ENCODE measurements at regions not wholly inside any gene's neighbourhood (a gene's known extent, or its start where the extent isn't known, plus 50 kb on each side); places are given as distances from the start of the nearest gene placed in this dataset.

- Histone ChIP-seq H2AFZ (ENCODE audit: low read depth, low read length) (no peak overlapping the region), H3K4me2 (ENCODE audit: low read length) (no peak overlapping the region), H3K79me2 (replicated peaks; ENCODE audit: insufficient read depth, low read length) (no peaks in the 10 kb centered on the region)
Measured at GRCh38 chr20:22717466-22717865, 133.1 kb upstream of the FOXA2 start.

DNA sequence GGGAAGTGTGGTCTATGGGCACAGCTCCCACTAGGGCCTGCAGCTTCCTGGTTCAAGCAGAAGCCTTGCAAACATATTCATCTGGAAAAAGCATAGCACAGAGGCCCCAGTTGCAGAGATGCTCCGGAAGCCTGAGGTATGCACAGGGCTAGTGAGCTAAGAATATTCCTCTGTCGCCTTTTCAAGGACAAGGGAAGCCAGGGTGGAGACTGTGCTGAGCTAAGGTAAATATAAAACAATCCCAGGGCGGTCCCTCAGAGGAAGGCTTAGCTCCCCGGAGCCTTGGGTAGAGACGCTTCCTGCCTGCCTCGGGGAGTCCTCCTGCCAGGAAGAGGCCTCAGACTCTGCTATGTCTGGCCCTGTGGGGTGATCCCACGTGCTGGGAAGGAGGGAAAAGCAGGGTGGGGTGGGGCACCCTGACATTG, 134.8 kb upstream of the FOXA2 start:
- Histone ChIP-seq H4K20me1 (ENCODE audit: insufficient read depth) (no peaks in the 10 kb centered on the region), H3K27ac (ENCODE audit: low read length) (no peak overlapping the region), H3F3A (ENCODE audit: insufficient read depth, low read length, poor library complexity, severe bottlenecking) (no peaks in the 10 kb centered on the region), H3K9ac (ENCODE audit: low read length) (no peak overlapping the region), H2AFZ (ENCODE audit: low read depth, low read length) (no peak overlapping the region), H3K4me3 (ENCODE audit: low read length) (no peak overlapping the region), H3K79me2 (replicated peaks; ENCODE audit: insufficient read depth, low read length) (no peaks in the 10 kb centered on the region), H3K4me2 (ENCODE audit: low read length) (no peak overlapping the region), H3K9me2 (ENCODE audit: insufficient read depth, low read length) (no peaks in the 10 kb centered on the region), H3K9me3 (ENCODE audit: low read length) (no peaks in the 10 kb centered on the region), H3K27me3 (ENCODE audit: insufficient read depth, low read depth, low read length) (no peaks in the 10 kb centered on the region), H3K36me3 (ENCODE audit: insufficient read depth, low read length) (no peaks in the 10 kb centered on the region)
- TF ChIP-seq EZH2 (IDR thresholded peaks at IDR 0.05; ENCODE audit: borderline replicate concordance, insufficient read depth, low read length, poor library complexity, severe bottlenecking) (no peak), SMC3 (conservative IDR thresholded peaks at IDR 0.05; ENCODE audit: poor library complexity) (no peak), TAF1 (IDR thresholded peaks at IDR 0.05; ENCODE audit: low read depth) (no peak), MXI1 (conservative IDR thresholded peaks at IDR 0.05; ENCODE audit: poor library complexity, severe bottlenecking) (no peak), EP300 (conservative IDR thresholded peaks at IDR 0.05; ENCODE audit: poor library complexity, severe bottlenecking) (no peak), RAD21 (conservative IDR thresholded peaks at IDR 0.05) (no peak), POLR2AphosphoS5 (IDR thresholded peaks at IDR 0.05) (no peak)
- TF ChIP-seq, protein P1, sequence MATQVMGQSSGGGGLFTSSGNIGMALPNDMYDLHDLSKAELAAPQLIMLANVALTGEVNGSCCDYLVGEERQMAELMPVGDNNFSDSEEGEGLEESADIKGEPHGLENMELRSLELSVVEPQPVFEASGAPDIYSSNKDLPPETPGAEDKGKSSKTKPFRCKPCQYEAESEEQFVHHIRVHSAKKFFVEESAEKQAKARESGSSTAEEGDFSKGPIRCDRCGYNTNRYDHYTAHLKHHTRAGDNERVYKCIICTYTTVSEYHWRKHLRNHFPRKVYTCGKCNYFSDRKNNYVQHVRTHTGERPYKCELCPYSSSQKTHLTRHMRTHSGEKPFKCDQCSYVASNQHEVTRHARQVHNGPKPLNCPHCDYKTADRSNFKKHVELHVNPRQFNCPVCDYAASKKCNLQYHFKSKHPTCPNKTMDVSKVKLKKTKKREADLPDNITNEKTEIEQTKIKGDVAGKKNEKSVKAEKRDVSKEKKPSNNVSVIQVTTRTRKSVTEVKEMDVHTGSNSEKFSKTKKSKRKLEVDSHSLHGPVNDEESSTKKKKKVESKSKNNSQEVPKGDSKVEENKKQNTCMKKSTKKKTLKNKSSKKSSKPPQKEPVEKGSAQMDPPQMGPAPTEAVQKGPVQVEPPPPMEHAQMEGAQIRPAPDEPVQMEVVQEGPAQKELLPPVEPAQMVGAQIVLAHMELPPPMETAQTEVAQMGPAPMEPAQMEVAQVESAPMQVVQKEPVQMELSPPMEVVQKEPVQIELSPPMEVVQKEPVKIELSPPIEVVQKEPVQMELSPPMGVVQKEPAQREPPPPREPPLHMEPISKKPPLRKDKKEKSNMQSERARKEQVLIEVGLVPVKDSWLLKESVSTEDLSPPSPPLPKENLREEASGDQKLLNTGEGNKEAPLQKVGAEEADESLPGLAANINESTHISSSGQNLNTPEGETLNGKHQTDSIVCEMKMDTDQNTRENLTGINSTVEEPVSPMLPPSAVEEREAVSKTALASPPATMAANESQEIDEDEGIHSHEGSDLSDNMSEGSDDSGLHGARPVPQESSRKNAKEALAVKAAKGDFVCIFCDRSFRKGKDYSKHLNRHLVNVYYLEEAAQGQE (IDR thresholded peaks at IDR 0.05; ENCODE audit: borderline replicate concordance) = no peak
- TF ChIP-seq, protein P2, sequence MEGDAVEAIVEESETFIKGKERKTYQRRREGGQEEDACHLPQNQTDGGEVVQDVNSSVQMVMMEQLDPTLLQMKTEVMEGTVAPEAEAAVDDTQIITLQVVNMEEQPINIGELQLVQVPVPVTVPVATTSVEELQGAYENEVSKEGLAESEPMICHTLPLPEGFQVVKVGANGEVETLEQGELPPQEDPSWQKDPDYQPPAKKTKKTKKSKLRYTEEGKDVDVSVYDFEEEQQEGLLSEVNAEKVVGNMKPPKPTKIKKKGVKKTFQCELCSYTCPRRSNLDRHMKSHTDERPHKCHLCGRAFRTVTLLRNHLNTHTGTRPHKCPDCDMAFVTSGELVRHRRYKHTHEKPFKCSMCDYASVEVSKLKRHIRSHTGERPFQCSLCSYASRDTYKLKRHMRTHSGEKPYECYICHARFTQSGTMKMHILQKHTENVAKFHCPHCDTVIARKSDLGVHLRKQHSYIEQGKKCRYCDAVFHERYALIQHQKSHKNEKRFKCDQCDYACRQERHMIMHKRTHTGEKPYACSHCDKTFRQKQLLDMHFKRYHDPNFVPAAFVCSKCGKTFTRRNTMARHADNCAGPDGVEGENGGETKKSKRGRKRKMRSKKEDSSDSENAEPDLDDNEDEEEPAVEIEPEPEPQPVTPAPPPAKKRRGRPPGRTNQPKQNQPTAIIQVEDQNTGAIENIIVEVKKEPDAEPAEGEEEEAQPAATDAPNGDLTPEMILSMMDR (IDR thresholded peaks at IDR 0.05; ENCODE audit: poor library complexity, severe bottlenecking) = no peak

More at GRCh38 chr20:22717466-22717865, 133.1 kb upstream of the FOXA2 start:
- Histone ChIP-seq H3K36me3 (ENCODE audit: insufficient read depth, low read length) (no peaks in the 10 kb centered on the region), H4K20me1 (ENCODE audit: insufficient read depth) (no peaks in the 10 kb centered on the region), H3K9me2 (ENCODE audit: insufficient read depth, low read length) (no peaks in the 10 kb centered on the region), H3K9ac (ENCODE audit: low read length) (no peak overlapping the region), H3K27ac (ENCODE audit: low read length) (no peak overlapping the region), H3K27me3 (ENCODE audit: insufficient read depth, low read depth, low read length) (no peaks in the 10 kb centered on the region), H3K9me3 (ENCODE audit: low read length) (no peaks in the 10 kb centered on the region), H3F3A (ENCODE audit: insufficient read depth, low read length, poor library complexity, severe bottlenecking) (no peaks in the 10 kb centered on the region), H3K4me3 (ENCODE audit: low read length) (no peak overlapping the region)
- TF ChIP-seq MXI1 (conservative IDR thresholded peaks at IDR 0.05; ENCODE audit: poor library complexity, severe bottlenecking) (no peak), EZH2 (IDR thresholded peaks at IDR 0.05; ENCODE audit: borderline replicate concordance, insufficient read depth, low read length, poor library complexity, severe bottlenecking) (no peak), EP300 (conservative IDR thresholded peaks at IDR 0.05; ENCODE audit: poor library complexity, severe bottlenecking) (no peak), POLR2AphosphoS5 (IDR thresholded peaks at IDR 0.05) (no peak), SMC3 (conservative IDR thresholded peaks at IDR 0.05; ENCODE audit: poor library complexity) (no peak), RAD21 (conservative IDR thresholded peaks at IDR 0.05) (no peak)
- TF ChIP-seq, protein P1 (IDR thresholded peaks at IDR 0.05; ENCODE audit: borderline replicate concordance) = no peak
- TF ChIP-seq, protein P2 (IDR thresholded peaks at IDR 0.05; ENCODE audit: poor library complexity, severe bottlenecking) = no peak

All from neural cell (in vitro differentiated cells).